LNCAP (cell line): ENCODE measurements at regions not wholly inside any gene's neighbourhood (a gene's known extent, or its start where the extent isn't known, plus 50 kb on each side); places are given as distances from the start of the nearest gene placed in this dataset.

Experiments
- TF ChIP-seq, protein P1 (sequence below): fragments of 450-650 bp; IDR thresholded peaks from 2 replicates; pipeline ENCODE4 v1.5.1; 2017; ENCODE audit warnings: mild to moderate bottlenecking

DNA sequence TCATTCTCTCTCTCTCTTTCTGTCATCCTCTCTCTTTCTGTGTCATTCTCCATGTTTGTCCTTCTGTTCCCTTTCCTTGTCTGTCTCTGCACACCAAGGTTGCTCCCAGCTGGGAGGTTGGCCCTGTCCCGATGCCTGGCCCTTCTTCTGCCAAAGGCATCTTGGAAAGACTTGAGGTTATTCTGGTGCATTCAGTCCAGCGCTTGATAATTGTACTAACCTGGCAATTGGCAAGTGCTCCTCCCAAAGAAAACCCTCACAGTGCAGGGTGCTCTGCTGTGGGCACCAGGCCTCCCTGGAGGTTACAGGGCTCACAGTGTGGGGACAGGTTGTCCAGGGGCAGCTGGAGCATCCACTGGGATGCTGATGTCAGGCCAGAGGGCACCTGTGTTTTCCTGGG lies 95.4 kb downstream of the GLI2 start:
- TF ChIP-seq, protein P1, sequence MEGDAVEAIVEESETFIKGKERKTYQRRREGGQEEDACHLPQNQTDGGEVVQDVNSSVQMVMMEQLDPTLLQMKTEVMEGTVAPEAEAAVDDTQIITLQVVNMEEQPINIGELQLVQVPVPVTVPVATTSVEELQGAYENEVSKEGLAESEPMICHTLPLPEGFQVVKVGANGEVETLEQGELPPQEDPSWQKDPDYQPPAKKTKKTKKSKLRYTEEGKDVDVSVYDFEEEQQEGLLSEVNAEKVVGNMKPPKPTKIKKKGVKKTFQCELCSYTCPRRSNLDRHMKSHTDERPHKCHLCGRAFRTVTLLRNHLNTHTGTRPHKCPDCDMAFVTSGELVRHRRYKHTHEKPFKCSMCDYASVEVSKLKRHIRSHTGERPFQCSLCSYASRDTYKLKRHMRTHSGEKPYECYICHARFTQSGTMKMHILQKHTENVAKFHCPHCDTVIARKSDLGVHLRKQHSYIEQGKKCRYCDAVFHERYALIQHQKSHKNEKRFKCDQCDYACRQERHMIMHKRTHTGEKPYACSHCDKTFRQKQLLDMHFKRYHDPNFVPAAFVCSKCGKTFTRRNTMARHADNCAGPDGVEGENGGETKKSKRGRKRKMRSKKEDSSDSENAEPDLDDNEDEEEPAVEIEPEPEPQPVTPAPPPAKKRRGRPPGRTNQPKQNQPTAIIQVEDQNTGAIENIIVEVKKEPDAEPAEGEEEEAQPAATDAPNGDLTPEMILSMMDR = no peak

DNA sequence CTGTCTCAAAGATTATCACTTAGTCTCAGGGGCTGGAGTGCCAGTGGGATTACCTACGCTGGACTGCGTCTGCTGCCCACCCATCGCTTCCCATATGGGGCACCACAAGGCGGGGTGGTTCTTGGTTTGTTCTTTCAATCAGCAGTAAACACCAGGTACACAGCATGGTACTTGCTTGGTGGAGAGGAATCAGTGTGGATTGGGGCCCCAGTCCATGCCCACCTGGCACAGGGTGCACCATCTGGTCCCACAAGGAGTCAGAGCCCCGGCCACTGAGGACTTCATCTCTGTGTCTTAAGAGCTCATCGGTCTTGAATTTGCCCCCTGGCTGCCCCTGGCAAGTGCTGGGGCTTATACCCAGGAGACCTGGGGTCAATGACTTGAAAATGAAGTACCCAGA lies 96.2 kb downstream of the GLI2 start:
- TF ChIP-seq, protein P1 = no peak

DNA sequence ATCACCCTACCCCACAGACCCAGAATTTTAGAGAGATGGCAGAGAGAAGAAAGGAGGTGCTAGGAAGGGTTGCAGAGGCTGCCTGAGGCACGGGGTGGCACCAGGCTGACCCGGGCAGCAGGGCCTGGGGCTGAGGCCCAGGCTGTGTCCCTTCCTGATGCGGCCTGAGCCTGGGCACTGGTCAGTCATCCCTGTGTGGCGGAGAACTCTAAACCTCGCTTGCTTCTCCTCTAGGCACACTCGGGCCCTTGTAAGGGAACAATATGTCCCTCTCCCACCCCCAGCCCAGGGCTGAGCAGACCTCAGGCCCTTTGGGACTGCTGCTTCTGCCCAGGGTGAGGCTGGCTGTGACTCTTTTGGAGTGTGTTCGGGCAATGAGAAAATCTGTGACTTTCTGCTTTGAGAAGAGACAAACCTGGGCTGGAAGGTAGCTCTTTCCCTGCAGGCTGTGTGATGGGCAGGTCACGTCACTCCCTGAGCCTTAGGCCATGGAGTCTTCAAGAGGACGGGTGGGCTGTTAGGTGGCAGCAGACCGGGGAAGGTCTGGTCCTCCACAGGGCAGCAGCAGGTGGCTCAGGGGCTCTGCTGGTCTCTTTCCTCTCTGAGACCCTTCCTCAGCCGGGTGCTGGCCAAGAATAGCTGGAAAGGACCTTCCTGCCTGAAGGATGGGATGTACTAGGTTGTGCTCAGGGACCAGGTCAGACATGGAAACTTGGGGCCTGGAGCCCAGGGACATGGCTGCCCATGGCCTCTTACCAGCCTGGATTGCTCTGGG lies 96.8 kb downstream of the GLI2 start:
- TF ChIP-seq, protein P1 = no peak

DNA sequence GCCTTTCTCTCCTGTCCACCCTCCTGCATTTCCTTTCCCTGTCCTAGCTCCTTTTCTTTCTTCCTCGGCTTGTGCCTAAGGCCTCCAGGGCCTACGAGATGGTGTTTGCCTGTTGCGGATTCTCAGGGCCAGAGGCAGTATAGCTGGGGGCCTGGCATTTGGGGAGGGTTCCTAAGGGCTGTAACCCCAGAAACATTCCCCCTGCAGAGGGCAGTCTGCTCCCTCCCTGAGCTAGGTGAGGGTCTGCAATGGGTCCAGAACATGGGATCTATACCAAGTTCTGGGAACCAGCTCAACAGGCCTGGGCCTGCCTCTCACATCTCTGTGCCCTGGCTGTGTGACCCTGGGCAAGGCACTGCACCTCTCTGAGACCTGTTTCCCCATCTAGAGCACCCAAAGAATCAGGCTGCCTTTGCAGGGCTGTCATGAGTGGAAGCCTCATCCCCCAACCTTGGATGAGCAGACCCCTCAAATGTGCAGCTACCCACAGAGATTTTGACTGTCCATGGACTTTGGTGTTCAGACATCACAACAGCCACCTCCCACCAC lies 97.5 kb downstream of the GLI2 start:
- TF ChIP-seq, protein P1 = no peak

DNA sequence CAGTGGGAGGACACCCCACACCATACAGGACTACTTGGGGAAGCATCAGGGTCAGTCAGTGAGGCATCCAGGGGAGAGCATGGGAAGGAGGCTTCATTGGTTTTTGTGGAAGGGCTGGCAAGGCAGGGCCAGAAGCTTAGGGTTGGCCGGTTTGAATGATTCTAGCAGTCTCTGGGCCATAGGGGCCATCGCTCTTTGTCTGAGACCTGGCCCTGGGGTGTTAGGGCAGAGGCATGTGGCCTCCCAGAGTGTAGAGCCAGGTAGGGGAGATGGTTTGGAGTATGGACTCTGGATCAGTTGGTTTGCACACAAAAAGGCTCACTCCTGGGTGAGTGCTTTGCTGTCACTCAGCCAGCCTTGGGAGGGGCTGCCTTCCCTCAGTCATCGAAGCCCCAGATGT lies 98.5 kb downstream of the GLI2 start:
- TF ChIP-seq, protein P1 = no peak

DNA sequence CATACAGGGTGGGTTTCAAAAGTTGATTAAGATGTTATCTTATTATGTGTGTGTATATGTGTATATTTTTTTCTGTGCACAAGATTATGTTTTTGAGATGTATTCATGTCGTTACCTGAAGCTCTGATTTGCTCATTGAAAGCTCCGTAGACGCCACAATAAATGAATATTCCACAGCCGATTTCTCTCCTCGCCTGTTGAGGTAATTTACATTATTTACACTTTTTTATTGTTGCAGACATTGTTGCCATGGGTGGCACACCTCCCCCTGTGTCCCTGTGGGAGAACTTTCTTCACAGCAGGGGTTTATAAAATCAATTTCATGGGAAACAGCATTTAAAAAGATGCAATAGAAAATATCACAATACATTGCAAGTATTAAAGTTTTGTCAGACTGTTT lies 100.6 kb downstream of the GLI2 start:
- TF ChIP-seq, protein P1 = no peak

DNA sequence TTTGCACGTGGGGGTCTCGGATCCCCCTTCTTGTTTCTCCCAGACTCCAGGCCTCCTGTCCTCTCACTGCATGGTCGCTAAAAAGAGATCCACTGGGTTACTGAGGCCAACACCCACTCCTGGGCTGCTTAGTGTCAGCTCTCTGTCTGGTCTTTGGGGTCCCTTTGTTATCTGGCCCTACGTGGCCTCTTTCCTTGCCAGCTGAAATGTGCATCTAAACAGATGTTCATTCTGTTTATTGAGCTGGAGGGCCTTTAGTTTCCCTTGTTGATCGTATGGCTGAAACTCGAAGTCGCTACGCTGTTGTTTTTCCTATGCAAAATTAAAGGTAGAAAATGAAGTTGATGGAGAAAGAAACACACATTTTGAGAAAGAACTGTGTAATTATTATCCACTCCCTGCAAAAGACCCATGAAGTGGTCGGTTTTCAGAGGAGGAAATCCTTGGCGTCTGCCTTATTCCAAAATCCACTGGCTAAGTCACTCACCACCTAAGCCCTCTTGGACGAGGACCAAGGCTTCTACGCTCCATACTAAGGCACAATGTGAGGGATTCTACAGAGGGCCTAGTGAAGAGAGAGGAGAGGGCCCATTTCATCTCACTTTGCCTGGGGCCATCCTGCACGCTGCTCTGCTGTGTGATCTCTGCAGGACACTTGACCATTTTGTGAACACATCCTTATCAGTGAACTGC lies 105.3 kb downstream of the GLI2 start:
- TF ChIP-seq, protein P1 = no peak
